IMR-90 (cell line): ENCODE measurements at regions not wholly inside any gene's neighbourhood (a gene's known extent, or its start where the extent isn't known, plus 50 kb on each side); places are given as distances from the start of the nearest gene placed in this dataset.
A peak's percentile ranks its signal among the peaks of the same experiment; 100 is the strongest.

Source experiments
- ATAC-seq: fragments of 200-7000 bp; cut with Tn5 transposase; 2 replicates; pipeline ENCODE4 v1.9.1; 2020; ENCODE audit warnings: low read depth, mild to moderate bottlenecking, moderate library complexity
- BruUV-seq: library from RNA; stranded (reverse); fragments of 400-500 nt; replicated peaks from 2 replicates; lab custom pipeline; 2021; lab: Mats Ljungman, UMichigan
- CTCF ChIA-PET: fragments of 300-600 bp; formaldehyde crosslinking; extraction: SDS; loops from one replicate; lab custom pipeline; 2021; ENCODE audit warnings: antibody characterized with exemption; lab: Yijun Ruan, JAX
- POLR2A ChIA-PET: fragments of 300-600 bp; sonication (Branson Sonifier 250); formaldehyde crosslinking; loops from one replicate; lab custom pipeline; 2022; ENCODE audit warnings: antibody characterized with exemption; ENCODE audit not compliant: unreplicated experiment; lab: Charles Lee
- DNase-seq: peaks from one replicate; pipeline ENCODE4 v3.0.0; 2013
- H2AFZ ChIP-seq: replicated peaks from 2 replicates; pipeline ENCODE3; 2013; ENCODE audit warnings: low read length, mild to moderate bottlenecking; ENCODE audit not compliant: poor library complexity
- H2AK5ac ChIP-seq: 2 replicates; pipeline ENCODE4 v1.6.1; 2013; ENCODE audit warnings: low read depth, low read length, inconsistent platforms
- H2AK9ac ChIP-seq: replicated peaks from 2 replicates; pipeline ENCODE3; 2013; ENCODE audit warnings: mild to moderate bottlenecking, low read depth, low read length, moderate library complexity; ENCODE audit not compliant: poor library complexity
- H2BK120ac ChIP-seq: 2 replicates; pipeline ENCODE4 v1.6.1; 2013; ENCODE audit warnings: low read depth, low read length, inconsistent platforms
- H2BK15ac ChIP-seq: 3 replicates; pipeline ENCODE4 v1.6.1; 2013; ENCODE audit warnings: low read depth, low read length, inconsistent platforms
- H2BK20ac ChIP-seq: 2 replicates; pipeline ENCODE4 v1.6.1; 2013; ENCODE audit warnings: low read depth, mild to moderate bottlenecking, inconsistent platforms, low read length, moderate library complexity
- H2BK5ac ChIP-seq: 2 replicates; pipeline ENCODE4 v1.6.1; 2013; ENCODE audit warnings: mild to moderate bottlenecking, low read depth, low read length, inconsistent platforms; ENCODE audit not compliant: poor library complexity, severe bottlenecking
- H3K14ac ChIP-seq: replicated peaks from 2 replicates; pipeline ENCODE4 v1.6.1; 2013; ENCODE audit warnings: low read depth, low read length, inconsistent platforms
- H3K18ac ChIP-seq: 2 replicates; pipeline ENCODE4 v1.6.1; 2013; ENCODE audit warnings: low read depth, low read length, control low read depth
- H3K23ac ChIP-seq: 2 replicates; pipeline ENCODE4 v1.6.1; 2013; ENCODE audit warnings: low read depth, low read length, inconsistent platforms
- H3K27ac ChIP-seq: 2 replicates; pipeline ENCODE4 v1.5.1; 2013; ENCODE audit warnings: mild to moderate bottlenecking, control low read depth, low read length; ENCODE audit not compliant: insufficient read depth
- H3K27me3 ChIP-seq: 2 replicates; pipeline ENCODE4 v1.6.1; 2013; ENCODE audit warnings: low read length; ENCODE audit not compliant: control insufficient read depth, insufficient read depth
- H3K36me3 ChIP-seq: 2 replicates; pipeline ENCODE4 v1.6.1; 2013; ENCODE audit warnings: low read length, mixed read lengths; ENCODE audit not compliant: control insufficient read depth, insufficient read depth
- H3K4ac ChIP-seq: 2 replicates; pipeline ENCODE4 v1.6.1; 2013; ENCODE audit warnings: low read depth, low read length, inconsistent platforms
- H3K4me1 ChIP-seq: 2 replicates; pipeline ENCODE4 v1.6.1; 2013; ENCODE audit warnings: low read length, mixed read lengths; ENCODE audit not compliant: control insufficient read depth, insufficient read depth
- H3K4me2 ChIP-seq: 2 replicates; pipeline ENCODE4 v1.6.1; 2013; ENCODE audit warnings: low read depth, mild to moderate bottlenecking, control low read depth, low read length, moderate library complexity
- H3K4me3 ChIP-seq: 2 replicates; pipeline ENCODE4 v1.5.1; 2013; ENCODE audit warnings: low read depth, mild to moderate bottlenecking, control low read depth, low read length, moderate library complexity; ENCODE audit not compliant: insufficient read depth
- H3K56ac ChIP-seq: 2 replicates; pipeline ENCODE4 v1.6.1; 2013; ENCODE audit warnings: low read length, inconsistent platforms; ENCODE audit not compliant: insufficient read depth; ENCODE audit errors: extremely low read depth
- H3K79me1 ChIP-seq, 2 experiments: 2 replicates each; pipeline ENCODE4 v1.6.1; 2013; ENCODE audit warnings: low read length in 2 of 2, inconsistent platforms in 1 of 2, low read depth in 1 of 2
- H3K9ac ChIP-seq: 2 replicates; pipeline ENCODE4 v1.6.1; 2013; ENCODE audit warnings: low read depth, low read length, control low read depth
- H3K9me1 ChIP-seq: 2 replicates; pipeline ENCODE4 v1.6.1; 2013; ENCODE audit warnings: low read length, inconsistent platforms; ENCODE audit not compliant: insufficient read depth
- H3K9me3 ChIP-seq: 2 replicates; pipeline ENCODE4 v1.6.1; 2013; ENCODE audit warnings: low read length; ENCODE audit not compliant: control insufficient read depth, insufficient read depth
- H4K20me1 ChIP-seq: 2 replicates; pipeline ENCODE4 v1.6.1; 2013; ENCODE audit warnings: low read length, inconsistent platforms; ENCODE audit not compliant: insufficient read depth
- H4K5ac ChIP-seq: 2 replicates; pipeline ENCODE4 v1.6.1; 2013; ENCODE audit warnings: mild to moderate bottlenecking, low read depth, low read length, control low read depth
- H4K8ac ChIP-seq, 2 experiments: 2 replicates each; pipeline ENCODE4 v1.6.1; 2013; ENCODE audit warnings: low read depth in 2 of 2, low read length in 2 of 2, control low read depth in 1 of 2, inconsistent platforms in 1 of 2
- H4K91ac ChIP-seq: 2 replicates; pipeline ENCODE4 v1.6.1; 2013; ENCODE audit warnings: low read depth, low read length, inconsistent platforms; ENCODE audit not compliant: insufficient read depth
- ELK1 ChIP-seq: fragments of 150-350 bp; IDR thresholded peaks from 2 replicates; pipeline ENCODE4 v1.6.1; 2016; ENCODE audit warnings: low read depth, mild to moderate bottlenecking, low read length, moderate library complexity, borderline replicate concordance
- MAFK ChIP-seq: IDR thresholded peaks from 2 replicates; pipeline ENCODE4 v1.6.1; 2012; ENCODE audit warnings: low read depth, low read length, improper control_type of control experiment
- dilution Hi-C: fragments of 300-500 bp; cut with HindIII; formaldehyde crosslinking; loops from one replicate; pipeline ENCODE4 v1.14.3; 2018; ENCODE audit warnings: low sequenced_read_pairs; ENCODE audit not compliant: unreplicated experiment
- in situ Hi-C: fragments of 300-500 bp; cut with MboI; formaldehyde crosslinking; loops from 3 replicates; pipeline ENCODE4 v1.14.3; 2019; ENCODE audit warnings: low sequenced_read_pairs, inconsistent platforms, mixed read lengths
- intact Hi-C: fragments of 100-400 bp; cut with micrococcal nuclease; formaldehyde crosslinking; loops from 2 replicates; pipeline ENCODE4 v1.10.0; 2022

GRCh38 chr18:68391801-68392200 is 323.1 kb downstream of the TMX3 start:
- no peak overlapping the region for H3K23ac ChIP-seq
- intact Hi-C loops (no loop called here), in situ Hi-C loops (no loop called here), dilution Hi-C loops (no loop called here)
- no peak overlapping the region for H2AK9ac ChIP-seq
- H3K56ac ChIP-seq = no peak overlapping the region
- no peak overlapping the region for H2BK20ac ChIP-seq
- H2BK5ac ChIP-seq = no peak overlapping the region
- H3K27ac ChIP-seq = no peak overlapping the region
- ATAC-seq = no peak
- H2BK15ac ChIP-seq = no peak overlapping the region
- no TSS peak for BruUV-seq
- H3K14ac ChIP-seq = no peak overlapping the region
- no peak overlapping the region for H3K4ac ChIP-seq
- TF ChIP-seq ELK1 (no peak), MAFK (peak; percentile 89)
- no peak overlapping the region for H2BK120ac ChIP-seq
- DNase-seq = peak; percentile 4
- no peaks in the 10 kb centered on the region for H4K20me1 ChIP-seq
- H3K18ac ChIP-seq = no peak overlapping the region
- no peaks in the 10 kb centered on the region for H3K79me1 ChIP-seq
- ChIA-PET POLR2A (no interaction called here), CTCF (no interaction called here)
- H3K9ac ChIP-seq = no peak overlapping the region
- H2AFZ ChIP-seq = no peak overlapping the region
- no peaks in the 10 kb centered on the region for H3K36me3 ChIP-seq
- H4K91ac ChIP-seq = no peak overlapping the region
- no peak overlapping the region for H3K4me2 ChIP-seq
- H3K27me3 ChIP-seq = no peaks in the 10 kb centered on the region
- H4K5ac ChIP-seq = no peak overlapping the region
- peaks cover 2% of the 10 kb centered on the region; the same call in 1 of the 2 replicates for H3K4me1 ChIP-seq
- H2AK5ac ChIP-seq = no peak overlapping the region
- H3K4me3 ChIP-seq = no peak overlapping the region
- H3K9me3 ChIP-seq = no peaks in the 10 kb centered on the region
- H4K8ac ChIP-seq = no peak overlapping the region; a peak in 1 of 4 replicates
- no peaks in the 10 kb centered on the region for H3K9me1 ChIP-seq
